HG03571 (cell line): ENCODE measurements at regions not wholly inside any gene's neighbourhood (a gene's known extent, or its start where the extent isn't known, plus 50 kb on each side); places are given as distances from the start of the nearest gene placed in this dataset.
"Not testable (repeated sequence)": the region's sequence is repeated elsewhere in the genome, so short reads cannot be mapped to it uniquely, and the experiment has no call there.

Experiments
- ATAC-seq: cut with Tn5 transposase; IDR thresholded peaks from one replicate; pipeline ENCODE4 v1.9.1; 2021; ENCODE audit not compliant: unreplicated experiment

GRCh38 chr9:108430655-108431054 lies 425.1 kb downstream of the ACTL7B start:
- no peak for ATAC-seq

GRCh38 chr9:108427751-108428150 lies 428.0 kb downstream of the ACTL7B start:
- no peak for ATAC-seq

GRCh38 chr9:108426421-108426940 lies 429.3 kb downstream of the ACTL7B start:
- not testable (repeated sequence) for ATAC-seq

GRCh38 chr9:108423433-108423832 lies 432.4 kb downstream of the ACTL7B start:
- no peak for ATAC-seq

GRCh38 chr9:108419379-108419778 lies 436.4 kb downstream of the ACTL7B start:
- no peak for ATAC-seq

GRCh38 chr9:108417726-108418125 lies 438.1 kb downstream of the ACTL7B start:
- no peak for ATAC-seq

GRCh38 chr9:108417312-108417711 lies 438.5 kb downstream of the ACTL7B start:
- ATAC-seq = no peak

GRCh38 chr9:108416324-108416723 lies 439.5 kb downstream of the ACTL7B start:
- no peak for ATAC-seq

- no peak for ATAC-seq
These were observed 442.0 kb downstream of the ACTL7B start for GRCh38 chr9:108413809-108414208.

GRCh38 chr9:108412755-108413154 lies 443.0 kb downstream of the ACTL7B start:
- ATAC-seq = no peak

- no peak for ATAC-seq
These were observed 444.2 kb downstream of the ACTL7B start for GRCh38 chr9:108411632-108412031.

- no peak for ATAC-seq
These were observed 445.6 kb downstream of the ACTL7B start for GRCh38 chr9:108410161-108410560.

- no peak for ATAC-seq
These were observed 455.5 kb downstream of the ACTL7B start for GRCh38 chr9:108400297-108400696.

- no peak for ATAC-seq
These were observed 455.9 kb downstream of the ACTL7B start for GRCh38 chr9:108399851-108400250.

- no peak for ATAC-seq
These were observed 458.5 kb downstream of the ACTL7B start for GRCh38 chr9:108397286-108397685.

- no peak for ATAC-seq
These were observed 459.2 kb downstream of the ACTL7B start for GRCh38 chr9:108396611-108397010.

- no peak for ATAC-seq
These were observed 459.6 kb downstream of the ACTL7B start for GRCh38 chr9:108396193-108396592.

GRCh38 chr9:108395421-108395820 lies 460.4 kb downstream of the ACTL7B start:
- ATAC-seq = no peak

- no peak for ATAC-seq
These were observed 461.1 kb downstream of the ACTL7B start for GRCh38 chr9:108394726-108395125.

GRCh38 chr9:108393481-108394001 lies 462.2 kb downstream of the ACTL7B start:
- ATAC-seq = not testable (repeated sequence)

GRCh38 chr9:108392877-108393276 lies 462.9 kb downstream of the ACTL7B start:
- ATAC-seq = no peak

GRCh38 chr9:108389056-108389455 lies 466.7 kb downstream of the ACTL7B start:
- no peak for ATAC-seq

GRCh38 chr9:108386859-108387384 lies 468.9 kb downstream of the ACTL7B start:
- no peak for ATAC-seq
